Activated CD4-positive, alpha-beta T cell treated with anti-CD3 and anti-CD28 coated beads, Interleukin-2, amount 10 ng/mL, durations not matched to agents 7 days and 5 days (primary cell): ENCODE measurements at regions not wholly inside any gene's neighbourhood (a gene's known extent, or its start where the extent isn't known, plus 50 kb on each side); places are given as distances from the start of the nearest gene placed in this dataset.

ENCODE experiments used
- CTCF ChIA-PET: fragments of 350-600 bp; sonication (Branson Sonifier 250); formaldehyde crosslinking; loops from one replicate; lab custom pipeline; 2021; ENCODE audit warnings: antibody characterized with exemption; lab: Charles Lee
- POLR2A ChIA-PET: fragments of 350-600 bp; sonication (Branson Sonifier 250); formaldehyde crosslinking; loops from one replicate; lab custom pipeline; 2021; ENCODE audit warnings: antibody characterized with exemption; lab: Charles Lee
- DNase-seq: peaks from one replicate; pipeline ENCODE4 v3.0.0-alpha.2; 2020
- H3K27ac Mint-ChIP-seq: one replicate; pipeline ENCODE4 v1.8.0; 2021; ENCODE audit warnings: mild to moderate bottlenecking, moderate library complexity, mixed read lengths
- H3K27me3 Mint-ChIP-seq: one replicate; pipeline ENCODE4 v1.8.0; 2021; ENCODE audit warnings: mixed read lengths
- H3K36me3 Mint-ChIP-seq: one replicate; pipeline ENCODE4 v1.8.0; 2021; ENCODE audit warnings: low read depth, mixed read lengths
- H3K4me1 Mint-ChIP-seq: one replicate; pipeline ENCODE4 v1.8.0; 2021; ENCODE audit warnings: mixed read lengths
- H3K4me3 Mint-ChIP-seq: one replicate; pipeline ENCODE4 v1.8.0; 2021; ENCODE audit warnings: mild to moderate bottlenecking, moderate library complexity, mixed read lengths
- H3K9me3 Mint-ChIP-seq: one replicate; pipeline ENCODE4 v1.8.0; 2021; ENCODE audit warnings: mixed read lengths

GRCh38 chr17:77496831-77497577 lies 356.2 kb downstream of the SEC14L1 start:
- ChIA-PET CTCF (interaction anchor here (1.7 to 3.4 kb wide), 4 partner anchors 9 to 173 kb away, joined by 5 to 15 read pairs (median 11); no protein-coding TSS in a partner anchor), POLR2A (no interaction called here)
- Mint-ChIP-seq H3K4me3 (no peak overlapping the region), H3K4me1 (peaks cover 33% of the 10 kb centered on the region), H3K27ac (peak overlapping the region; percentile 60), H3K9me3 (no peaks in the 10 kb centered on the region), H3K27me3 (no peaks in the 10 kb centered on the region), H3K36me3 (peaks cover 48% of the 10 kb centered on the region)
- DNase-seq, result no peak

- peaks cover 42% of the 10 kb centered on the region for H3K36me3 Mint-ChIP-seq
- no peaks in the 10 kb centered on the region for H3K9me3 Mint-ChIP-seq
- peaks cover 29% of the 10 kb centered on the region for H3K4me1 Mint-ChIP-seq
- POLR2A ChIA-PET, result interaction anchor here (0.5 kb wide), 1 partner anchor 32 kb away, joined by 3 read pairs; no protein-coding TSS in a partner anchor
- H3K27ac Mint-ChIP-seq, result no peak overlapping the region
- no peak overlapping the region for H3K4me3 Mint-ChIP-seq
- no peak for DNase-seq
- no peaks in the 10 kb centered on the region for H3K27me3 Mint-ChIP-seq
- CTCF ChIA-PET, result interaction anchor here (1.7 to 3.4 kb wide), 3 partner anchors 9 to 174 kb away, joined by 5 to 15 read pairs (median 8); no protein-coding TSS in a partner anchor
Measured at GRCh38 chr17:77497578-77497934, 356.8 kb downstream of the SEC14L1 start.

DNA sequence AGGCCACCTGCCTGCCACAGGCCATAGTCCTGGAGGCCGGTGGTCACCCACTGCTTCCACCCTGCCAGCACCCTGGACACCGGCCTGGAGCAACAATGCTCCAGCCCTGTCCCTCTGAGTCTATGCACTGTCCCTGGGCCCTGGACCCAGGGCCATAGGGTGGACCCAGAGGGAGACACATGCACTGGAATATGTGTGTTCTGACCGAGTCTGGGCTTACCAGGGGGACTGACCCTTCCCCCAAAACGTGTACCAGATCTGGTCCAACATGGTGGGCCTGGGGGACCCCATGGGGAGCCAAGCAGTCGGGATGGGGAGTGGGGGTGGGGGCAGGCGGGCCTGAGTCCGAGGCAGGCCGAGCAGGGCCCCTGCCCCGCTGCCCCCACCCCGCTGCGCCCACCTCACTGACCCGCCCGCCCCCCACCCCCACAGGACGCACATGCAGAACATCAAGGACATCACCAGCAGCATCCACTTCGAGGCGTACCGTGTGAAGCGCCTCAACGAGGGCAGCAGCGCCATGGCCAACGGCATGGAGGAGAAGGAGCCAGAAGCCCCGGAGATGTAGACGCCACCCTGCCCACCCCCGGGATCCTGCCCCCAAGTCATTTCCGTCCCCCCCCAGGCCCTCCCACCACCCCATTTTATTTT lies 357.4 kb downstream of the SEC14L1 start:
- no peak for DNase-seq
- H3K9me3 Mint-ChIP-seq, result no peaks in the 10 kb centered on the region
- H3K27me3 Mint-ChIP-seq, result no peaks in the 10 kb centered on the region
- H3K4me3 Mint-ChIP-seq, result no peak overlapping the region
- peaks cover 23% of the 10 kb centered on the region for H3K4me1 Mint-ChIP-seq
- peaks cover 39% of the 10 kb centered on the region for H3K36me3 Mint-ChIP-seq
- ChIA-PET CTCF (interaction anchor here (1.7 to 2.2 kb wide), 2 partner anchors 8 to 69 kb away, joined by 5 to 15 read pairs; no protein-coding TSS in a partner anchor), POLR2A (interaction anchor here (0.5 kb wide), 1 partner anchor 33 kb away, joined by 3 read pairs; no protein-coding TSS in a partner anchor)
- no peak overlapping the region for H3K27ac Mint-ChIP-seq

DNA sequence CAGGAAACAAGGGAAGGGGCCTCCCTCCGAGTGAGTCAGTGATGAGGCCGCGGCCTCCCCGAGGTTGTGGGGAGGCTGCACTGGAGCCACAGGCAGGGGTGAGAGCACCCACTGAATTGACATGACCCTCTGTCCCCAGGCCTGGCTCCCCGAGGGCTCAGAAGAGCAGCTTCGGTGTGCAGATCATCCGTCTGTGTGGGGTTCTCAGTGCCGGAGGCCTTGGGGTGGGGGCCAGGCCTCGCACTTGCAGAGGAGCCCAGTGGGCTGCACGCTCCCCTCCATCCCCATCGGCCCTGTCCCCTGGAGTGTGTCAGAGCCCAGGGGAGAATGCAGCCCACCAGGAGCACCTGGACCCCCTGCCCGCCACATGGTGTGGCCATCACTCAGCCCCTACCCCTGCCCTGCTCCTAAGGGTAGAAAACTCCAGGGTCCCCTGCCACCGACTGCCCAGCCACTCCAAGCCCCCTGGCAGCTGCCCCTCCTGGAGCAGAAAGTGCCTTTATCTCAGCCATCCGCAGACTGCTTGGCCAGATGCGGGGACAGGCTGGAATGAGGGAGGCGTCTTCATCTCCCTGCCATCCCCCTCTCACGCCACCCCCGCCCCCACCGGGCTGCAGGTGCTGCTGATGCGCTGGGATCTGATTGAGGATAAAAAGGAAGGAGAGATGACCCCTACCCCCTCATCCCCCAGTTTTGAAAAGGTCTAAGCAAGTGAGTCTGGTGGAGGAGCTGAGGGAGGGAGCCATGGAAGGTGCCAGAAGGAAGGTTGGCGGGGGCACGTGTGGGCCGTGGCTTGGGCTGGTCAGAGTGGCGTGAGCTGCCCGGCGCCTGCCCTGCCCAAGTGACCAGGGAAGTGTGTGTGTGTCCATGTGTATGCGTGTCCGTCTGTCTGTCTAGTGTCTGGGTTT lies 358.3 kb downstream of the SEC14L1 start:
- H3K27me3 Mint-ChIP-seq, result no peaks in the 10 kb centered on the region
- H3K4me1 Mint-ChIP-seq, result peaks cover 17% of the 10 kb centered on the region
- ChIA-PET CTCF (interaction anchor here (0.6 to 1.0 kb wide), 2 partner anchors 63 to 407 kb away, joined by 3 read pairs; no protein-coding TSS in a partner anchor), POLR2A (no interaction called here)
- peak overlapping the region; percentile 66 for H3K27ac Mint-ChIP-seq
- peaks cover 36% of the 10 kb centered on the region for H3K36me3 Mint-ChIP-seq
- DNase-seq, result no peak
- H3K9me3 Mint-ChIP-seq, result no peaks in the 10 kb centered on the region
- H3K4me3 Mint-ChIP-seq, result peak overlapping the region; percentile 22

- CTCF ChIA-PET, result interaction anchor here (1.0 kb wide), 1 partner anchor 63 kb away, joined by 3 read pairs; no protein-coding TSS in a partner anchor
- DNase-seq, result peak; percentile 6
- H3K4me1 Mint-ChIP-seq, result peaks cover 9% of the 10 kb centered on the region
- no peak overlapping the region for H3K27ac Mint-ChIP-seq
- no peaks in the 10 kb centered on the region for H3K27me3 Mint-ChIP-seq
- POLR2A ChIA-PET, result no interaction called here
- no peaks in the 10 kb centered on the region for H3K9me3 Mint-ChIP-seq
- no peak overlapping the region for H3K4me3 Mint-ChIP-seq
- H3K36me3 Mint-ChIP-seq, result peaks cover 35% of the 10 kb centered on the region
Measured at GRCh38 chr17:77499699-77500435, 359.1 kb downstream of the SEC14L1 start.

DNA sequence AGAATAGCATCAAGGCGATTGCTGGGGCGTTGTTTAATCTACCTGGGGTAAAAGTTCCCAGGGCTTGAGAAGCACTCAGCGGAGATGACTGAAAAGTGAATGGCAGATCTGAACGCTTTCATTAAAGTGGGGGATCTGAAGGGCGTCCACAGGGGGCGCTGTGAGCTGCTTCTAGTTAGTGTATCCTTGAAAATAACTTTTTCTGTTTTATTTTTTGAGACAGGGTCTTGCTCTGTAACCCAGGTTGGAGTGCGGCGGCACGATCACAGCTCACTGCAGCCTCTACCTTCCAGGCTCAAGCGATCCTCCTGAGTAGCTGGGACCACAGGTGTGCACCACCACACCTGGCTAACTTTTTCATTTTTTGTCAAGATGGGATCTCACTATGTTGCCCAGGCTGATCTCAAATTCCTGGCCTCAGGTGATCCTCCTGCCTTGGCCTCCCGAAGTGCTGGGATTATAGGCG lies 360.4 kb downstream of the SEC14L1 start:
- POLR2A ChIA-PET, result no interaction called here

DNA sequence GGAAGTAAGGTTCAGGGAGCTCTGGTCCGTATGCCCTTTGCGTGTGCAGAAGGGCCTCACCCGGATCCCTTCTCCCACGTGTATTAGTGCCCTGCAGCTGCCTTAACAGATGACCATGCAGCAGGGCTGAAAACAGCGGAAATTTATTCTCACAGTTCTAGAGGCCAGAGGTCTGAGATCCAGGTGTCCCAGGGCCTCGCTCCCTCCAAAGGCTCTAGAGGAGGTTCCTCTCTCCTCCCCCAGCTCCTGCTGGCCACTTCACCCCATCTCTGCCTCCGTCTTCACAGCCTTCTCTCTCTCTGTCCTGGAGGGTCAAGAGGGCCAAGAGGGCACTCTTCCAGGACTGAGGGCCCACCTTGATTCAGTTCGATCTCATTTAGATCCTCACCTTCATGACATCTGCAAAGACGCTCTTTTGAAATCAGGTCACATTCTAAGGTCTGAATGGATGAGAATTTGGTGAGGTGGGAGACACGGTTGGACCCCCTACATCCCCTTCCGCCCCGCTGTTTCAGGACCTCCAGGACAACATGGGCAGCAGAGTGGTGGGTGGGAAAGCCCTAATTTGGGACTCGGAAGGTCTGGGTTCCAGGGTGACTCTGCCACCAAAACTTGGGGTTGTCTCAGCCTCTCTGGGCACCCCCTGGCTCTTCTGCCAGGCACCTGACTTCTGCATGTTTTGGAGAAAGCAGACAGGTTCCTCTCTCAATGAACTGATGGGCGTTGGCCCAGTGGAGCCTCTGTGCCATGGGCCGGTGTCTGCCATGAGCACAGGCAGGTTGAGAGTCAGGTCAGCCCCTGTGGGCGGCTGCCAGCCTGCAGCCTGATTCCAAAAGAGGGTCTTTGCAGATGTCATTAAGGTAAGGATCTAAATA lies 361.2 kb downstream of the SEC14L1 start:
- no peaks in the 10 kb centered on the region for H3K27me3 Mint-ChIP-seq
- no peaks in the 10 kb centered on the region for H3K9me3 Mint-ChIP-seq
- no peak overlapping the region for H3K27ac Mint-ChIP-seq
- peaks cover 3% of the 10 kb centered on the region for H3K4me1 Mint-ChIP-seq
- peaks cover 26% of the 10 kb centered on the region for H3K36me3 Mint-ChIP-seq
- H3K4me3 Mint-ChIP-seq, result no peak overlapping the region
- ChIA-PET POLR2A (no interaction called here), CTCF (interaction anchor here (0.7 to 1.4 kb wide), 5 partner anchors 38 to 1230 kb away, joined by 3 to 10 read pairs (median 4); no protein-coding TSS in a partner anchor)
- peak; percentile 10 for DNase-seq

More for the DNA sequence above, 360.4 kb downstream of the SEC14L1 start:
- DNase-seq, result peak; percentile 46
- no peaks in the 10 kb centered on the region for H3K27me3 Mint-ChIP-seq
- CTCF ChIA-PET, result interaction anchor here (1.1 to 1.4 kb wide), 3 partner anchors 42 to 114 kb away, joined by 3 to 4 read pairs (median 3); no protein-coding TSS in a partner anchor
- H3K4me3 Mint-ChIP-seq, result no peak overlapping the region
- peak overlapping the region; percentile 68 for H3K27ac Mint-ChIP-seq
- H3K36me3 Mint-ChIP-seq, result peaks cover 29% of the 10 kb centered on the region
- H3K9me3 Mint-ChIP-seq, result no peaks in the 10 kb centered on the region
- peaks cover 3% of the 10 kb centered on the region for H3K4me1 Mint-ChIP-seq

DNA sequence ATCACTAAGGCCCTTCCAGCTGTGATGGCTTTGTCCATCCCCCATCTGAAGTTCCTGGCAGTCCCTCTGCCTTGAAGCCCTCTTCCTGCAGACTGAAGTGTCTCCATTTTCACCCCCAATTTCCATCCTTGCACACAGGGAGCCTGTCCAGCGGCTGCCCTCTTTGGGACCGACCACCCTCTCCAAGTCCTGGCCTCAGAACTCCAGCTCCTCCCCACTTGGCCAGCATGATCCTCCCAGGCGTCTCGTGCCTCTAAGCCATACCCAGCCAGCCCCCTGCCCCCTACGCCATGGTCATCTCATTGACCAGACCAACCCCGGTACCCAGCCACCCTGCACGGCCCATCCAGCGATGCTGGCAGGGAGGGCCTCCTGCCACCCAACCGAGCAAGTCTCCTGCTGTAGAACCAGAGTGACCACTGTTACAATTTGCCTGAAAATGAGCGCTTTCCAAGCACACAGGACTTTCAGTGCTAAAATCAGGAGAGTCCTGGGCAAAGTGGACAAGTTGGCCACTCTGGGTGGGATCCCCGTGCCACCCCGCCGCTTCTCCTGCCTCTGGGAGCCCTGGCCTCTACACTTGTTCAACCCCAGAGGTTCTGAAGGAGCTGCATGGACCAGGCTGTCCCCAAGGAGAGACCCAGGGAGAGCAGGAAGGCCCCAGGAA lies 362.0 kb downstream of the SEC14L1 start:
- DNase-seq, result no peak
- POLR2A ChIA-PET, result no interaction called here
- Mint-ChIP-seq H3K27me3 (no peaks in the 10 kb centered on the region), H3K9me3 (no peaks in the 10 kb centered on the region), H3K27ac (peak overlapping the region; percentile 41), H3K36me3 (peaks cover 26% of the 10 kb centered on the region), H3K4me3 (no peak overlapping the region), H3K4me1 (peaks cover 3% of the 10 kb centered on the region)
- CTCF ChIA-PET, result interaction anchor here (0.7 to 1.4 kb wide), 3 partner anchors 37 to 1229 kb away, joined by 3 to 10 read pairs (median 4); no protein-coding TSS in a partner anchor

DNA sequence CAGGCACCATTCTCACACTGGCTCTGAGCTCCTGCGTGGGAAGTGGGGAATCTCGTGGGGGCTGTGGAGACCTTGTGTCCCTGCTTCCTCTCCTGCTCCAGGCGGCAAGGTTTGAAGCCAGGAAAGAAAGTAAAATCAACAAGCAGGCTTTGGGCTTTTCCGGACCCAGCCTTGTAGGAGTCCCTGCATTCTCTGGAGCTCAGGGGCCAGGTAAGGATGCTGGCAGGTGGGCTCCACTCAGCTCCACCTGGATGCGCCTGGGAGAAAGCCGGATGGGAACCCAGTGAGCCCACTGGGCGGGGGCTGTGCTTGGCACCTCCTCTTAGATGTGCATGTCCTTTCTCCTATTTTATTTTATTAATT lies 362.5 kb downstream of the SEC14L1 start:
- no peak for DNase-seq
- peaks cover 26% of the 10 kb centered on the region for H3K36me3 Mint-ChIP-seq
- ChIA-PET CTCF (interaction anchor here (1.4 kb wide), 1 partner anchor 36 kb away, joined by 4 read pairs; no protein-coding TSS in a partner anchor), POLR2A (no interaction called here)
- H3K9me3 Mint-ChIP-seq, result no peaks in the 10 kb centered on the region
- no peaks in the 10 kb centered on the region for H3K27me3 Mint-ChIP-seq
- no peak overlapping the region for H3K4me3 Mint-ChIP-seq
- H3K4me1 Mint-ChIP-seq, result peaks cover 3% of the 10 kb centered on the region
- no peak overlapping the region for H3K27ac Mint-ChIP-seq

DNA sequence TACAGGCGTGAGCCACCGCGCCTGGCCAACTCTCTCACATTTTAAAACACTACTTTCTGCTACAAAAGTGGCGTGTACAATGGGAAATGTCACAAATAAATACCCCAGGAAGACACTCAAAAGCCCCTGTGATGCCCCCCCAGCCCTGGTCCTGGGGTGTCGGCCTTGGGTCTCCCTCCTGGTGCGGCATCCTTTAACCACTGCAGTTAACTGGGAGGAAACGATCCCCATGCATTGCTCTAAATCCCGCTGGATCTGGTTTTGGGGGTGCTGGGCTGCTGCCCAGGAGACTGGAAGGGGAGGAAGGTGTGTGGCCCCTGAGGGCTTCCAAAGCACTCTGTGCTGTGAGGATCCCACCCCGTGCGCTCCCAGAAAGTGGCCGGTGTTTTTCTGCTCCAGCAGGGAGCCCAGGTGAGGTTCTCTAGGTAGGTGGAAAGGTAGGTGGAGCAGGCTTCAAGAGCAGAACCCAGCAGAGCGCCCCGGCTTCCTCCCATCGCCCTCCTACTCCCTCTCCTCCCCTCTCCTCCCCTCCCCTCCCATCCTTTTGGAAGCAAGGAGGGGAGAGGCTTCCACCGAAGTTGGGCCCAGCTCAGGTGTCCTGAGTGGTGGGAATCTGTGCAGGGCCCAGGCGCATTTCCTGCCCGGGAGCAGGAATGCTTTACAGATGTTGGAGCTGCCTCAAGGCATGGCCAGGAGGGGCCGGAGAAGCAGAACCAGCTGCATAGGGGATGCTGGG lies 363.3 kb downstream of the SEC14L1 start:
- H3K27ac Mint-ChIP-seq, result no peak overlapping the region
- CTCF ChIA-PET, result no interaction called here
- no peak for DNase-seq
- H3K36me3 Mint-ChIP-seq, result peaks cover 23% of the 10 kb centered on the region
- peaks cover 3% of the 10 kb centered on the region for H3K4me1 Mint-ChIP-seq
- no peaks in the 10 kb centered on the region for H3K27me3 Mint-ChIP-seq
- no peaks in the 10 kb centered on the region for H3K9me3 Mint-ChIP-seq
- no peak overlapping the region for H3K4me3 Mint-ChIP-seq
- POLR2A ChIA-PET, result no interaction called here
